OCI-LY3 (cell line): ENCODE measurements at regions not wholly inside any gene's neighbourhood (a gene's known extent, or its start where the extent isn't known, plus 50 kb on each side); places are given as distances from the start of the nearest gene placed in this dataset.

Experiments
- EZH2phosphoT487 ChIP-seq: fragments of 200-600 bp; shearing (Covaris generic); IDR thresholded peaks from 2 replicates; pipeline ENCODE4 v1.6.1; 2018; ENCODE audit warnings: antibody characterized with exemption, mixed run types, low read depth
- TF ChIP-seq, protein P1 (sequence below): fragments of 200-600, 300-600 bp; sonication (generic); IDR thresholded peaks from 2 replicates; pipeline ENCODE4 v1.5.1; 2014; ENCODE audit warnings: antibody characterized with exemption, low read length, low read depth

DNA sequence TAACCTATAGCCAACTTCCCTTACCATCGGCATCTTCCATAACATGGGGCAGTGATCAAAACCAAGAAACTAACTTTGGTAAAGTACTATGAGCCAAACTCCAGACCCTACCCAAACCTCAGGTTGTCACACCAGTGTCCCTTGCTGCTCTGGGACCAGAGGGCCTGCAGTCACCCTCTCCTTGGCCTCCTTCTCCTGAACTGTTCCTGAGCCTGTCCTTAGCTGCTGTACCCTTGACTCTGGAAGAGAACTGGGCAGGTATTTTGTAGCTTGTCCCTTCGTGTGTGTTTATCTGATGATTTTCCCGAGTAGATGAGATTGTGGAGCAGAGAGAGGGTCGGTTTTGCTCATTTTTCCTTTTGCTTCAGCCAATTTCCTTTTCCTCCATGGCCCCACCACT is 240.4 kb downstream of the SYK start:
- TF ChIP-seq, protein P1, sequence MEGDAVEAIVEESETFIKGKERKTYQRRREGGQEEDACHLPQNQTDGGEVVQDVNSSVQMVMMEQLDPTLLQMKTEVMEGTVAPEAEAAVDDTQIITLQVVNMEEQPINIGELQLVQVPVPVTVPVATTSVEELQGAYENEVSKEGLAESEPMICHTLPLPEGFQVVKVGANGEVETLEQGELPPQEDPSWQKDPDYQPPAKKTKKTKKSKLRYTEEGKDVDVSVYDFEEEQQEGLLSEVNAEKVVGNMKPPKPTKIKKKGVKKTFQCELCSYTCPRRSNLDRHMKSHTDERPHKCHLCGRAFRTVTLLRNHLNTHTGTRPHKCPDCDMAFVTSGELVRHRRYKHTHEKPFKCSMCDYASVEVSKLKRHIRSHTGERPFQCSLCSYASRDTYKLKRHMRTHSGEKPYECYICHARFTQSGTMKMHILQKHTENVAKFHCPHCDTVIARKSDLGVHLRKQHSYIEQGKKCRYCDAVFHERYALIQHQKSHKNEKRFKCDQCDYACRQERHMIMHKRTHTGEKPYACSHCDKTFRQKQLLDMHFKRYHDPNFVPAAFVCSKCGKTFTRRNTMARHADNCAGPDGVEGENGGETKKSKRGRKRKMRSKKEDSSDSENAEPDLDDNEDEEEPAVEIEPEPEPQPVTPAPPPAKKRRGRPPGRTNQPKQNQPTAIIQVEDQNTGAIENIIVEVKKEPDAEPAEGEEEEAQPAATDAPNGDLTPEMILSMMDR = no peak
- TF ChIP-seq EZH2phosphoT487 = no peak
